GF-D8 (cell line): ENCODE measurements at regions not wholly inside any gene's neighbourhood (a gene's known extent, or its start where the extent isn't known, plus 50 kb on each side); places are given as distances from the start of the nearest gene placed in this dataset.

Source experiments
- DNase-seq: peaks from one replicate; lab custom pipeline; 2025; lab: John Stamatoyannopoulos, UW

DNA sequence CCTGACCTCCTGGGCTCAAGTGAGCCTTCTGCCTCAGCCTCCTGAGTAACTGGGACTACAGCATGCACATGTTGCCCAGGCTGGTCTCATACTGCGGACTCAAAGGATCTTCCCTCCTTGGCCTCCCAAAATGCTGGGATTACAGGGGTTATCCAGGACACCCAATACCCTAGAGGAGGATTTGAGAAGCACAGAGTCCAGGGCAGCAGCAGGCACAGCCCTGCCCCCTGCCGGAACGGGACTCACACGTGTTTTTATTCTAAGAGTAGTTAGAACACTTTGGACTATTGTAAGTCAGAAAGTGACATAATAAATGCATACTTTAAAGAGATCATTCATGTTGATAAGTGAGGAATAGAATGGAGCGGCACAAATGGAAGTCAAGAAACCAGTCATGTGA lies 80.2 kb downstream of the C6orf118 start:
- DNase-seq = no peak

DNA sequence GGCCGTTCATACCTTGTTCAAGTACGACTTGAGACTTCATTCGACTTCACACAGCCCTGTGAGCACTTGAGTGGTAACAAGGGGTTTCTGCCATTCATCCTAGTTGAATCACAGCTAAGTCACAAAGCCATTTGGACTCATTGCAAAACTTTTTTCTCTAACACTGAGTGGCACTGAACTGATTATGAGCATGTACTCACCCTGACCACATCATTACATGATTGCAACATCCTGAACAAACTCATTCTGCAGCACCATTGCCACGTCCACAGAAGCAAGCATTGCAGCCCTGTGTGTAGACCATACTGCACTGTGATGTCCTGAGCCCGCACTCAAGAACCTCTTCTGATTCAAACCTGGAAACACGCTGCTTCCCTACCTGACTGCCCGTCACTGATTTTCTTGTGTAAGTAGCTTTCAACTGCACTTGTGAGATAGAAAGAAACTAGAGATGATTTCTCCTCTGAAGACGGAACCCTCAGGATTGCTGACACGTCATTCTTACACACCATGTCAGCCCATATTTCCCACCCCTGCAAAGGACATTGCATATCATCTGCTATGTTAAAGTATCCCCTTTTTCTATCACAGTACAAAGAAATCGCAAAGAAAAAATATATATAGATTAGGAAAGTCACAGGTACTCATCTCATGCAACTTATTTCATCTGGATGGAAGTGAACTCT lies 81.6 kb downstream of the C6orf118 start:
- DNase-seq = no peak

GRCh38 chr6:165223736-165224135 lies 85.7 kb downstream of the C6orf118 start:
- DNase-seq = no peak

DNA sequence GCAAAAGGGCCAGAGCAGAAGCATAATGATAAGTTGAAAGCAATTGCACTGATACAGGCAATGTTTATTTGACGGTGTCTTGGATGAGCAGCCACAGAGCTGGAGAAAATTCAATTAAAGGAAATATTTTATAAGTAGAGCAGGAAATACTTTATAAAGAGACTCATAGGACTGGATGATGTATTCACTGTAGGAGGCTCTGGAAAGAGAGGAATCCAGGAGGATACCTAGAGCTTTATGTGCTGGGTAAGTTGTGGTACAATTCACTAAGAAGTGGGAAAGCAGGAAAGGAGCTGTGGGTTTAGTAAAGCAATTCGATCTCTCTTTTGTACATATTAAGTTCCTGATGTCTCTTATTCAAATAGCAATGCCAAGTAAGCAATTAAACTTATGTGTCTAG lies 86.3 kb downstream of the C6orf118 start:
- DNase-seq = no peak

- no peak for DNase-seq
Measured at GRCh38 chr6:165222315-165223025, 86.9 kb downstream of the C6orf118 start.

GRCh38 chr6:165220045-165220444 lies 89.4 kb downstream of the C6orf118 start:
- DNase-seq = no peak

GRCh38 chr6:165219629-165220028 lies 89.8 kb downstream of the C6orf118 start:
- DNase-seq = no peak

- no peak for DNase-seq
Measured at GRCh38 chr6:165218829-165219228, 90.6 kb downstream of the C6orf118 start.

DNA sequence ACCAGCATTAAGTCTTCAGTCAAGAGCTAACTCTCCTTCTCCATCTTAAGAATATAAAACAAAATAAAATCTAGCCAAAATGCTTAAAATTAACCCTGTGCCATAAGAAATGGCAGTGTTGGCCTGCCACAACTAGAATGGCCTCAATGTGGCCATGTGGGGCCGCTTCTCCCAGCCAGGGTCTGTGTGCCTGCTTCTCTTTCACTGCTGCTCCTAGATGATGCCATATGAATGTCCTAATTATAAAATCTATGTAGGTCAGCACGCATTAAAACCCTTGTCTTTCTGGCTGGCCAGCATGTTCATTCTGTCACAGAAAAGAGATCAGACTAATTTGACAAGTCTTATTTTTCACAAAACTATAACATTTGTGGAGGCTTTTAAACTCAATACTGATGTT lies 102.6 kb downstream of the C6orf118 start:
- no peak for DNase-seq

DNA sequence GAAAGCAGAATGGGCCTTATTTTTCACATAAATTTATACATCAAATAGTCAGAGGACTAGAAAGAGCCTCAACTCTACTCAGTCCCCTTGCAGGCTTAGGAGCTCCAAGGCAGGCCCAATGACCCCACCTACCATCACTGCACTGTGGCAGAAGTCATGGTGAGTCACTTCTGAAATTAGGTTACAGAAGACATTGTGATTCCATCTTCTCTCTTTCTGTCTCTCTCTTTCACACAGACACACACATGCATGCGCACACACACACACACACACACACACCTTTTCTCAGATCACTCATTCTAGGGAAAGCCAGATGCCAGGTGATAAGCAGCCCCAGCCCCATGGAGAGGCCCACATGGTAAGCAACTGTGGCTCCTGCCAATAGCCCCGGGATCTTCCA lies 103.8 kb downstream of the C6orf118 start:
- DNase-seq = no peak

GRCh38 chr6:165204807-165205545 lies 104.4 kb downstream of the C6orf118 start:
- DNase-seq = no peak

DNA sequence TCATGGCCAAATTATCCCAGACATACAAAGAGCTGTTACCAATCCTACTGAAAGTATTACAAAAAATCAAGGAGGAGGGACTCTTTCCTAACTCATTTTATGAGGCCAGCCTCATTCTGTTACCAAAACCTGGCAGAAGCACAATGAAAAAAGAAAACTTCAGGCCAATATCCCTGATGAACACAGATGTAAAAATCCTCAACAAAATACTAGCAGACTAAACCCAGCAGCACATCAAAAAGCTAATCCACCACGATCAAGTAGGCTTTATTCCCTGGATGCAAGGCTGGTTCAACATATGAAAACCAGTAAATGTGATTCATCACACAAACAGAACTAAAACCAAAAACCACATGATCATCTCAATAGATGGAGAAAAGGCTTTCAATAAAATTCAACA lies 109.2 kb downstream of the C6orf118 start:
- DNase-seq = no peak

- DNase-seq = no peak
Measured at GRCh38 chr6:165191461-165191860, 117.9 kb downstream of the C6orf118 start.

GRCh38 chr6:165186441-165187205 lies 122.8 kb downstream of the C6orf118 start:
- DNase-seq = no peak

DNA sequence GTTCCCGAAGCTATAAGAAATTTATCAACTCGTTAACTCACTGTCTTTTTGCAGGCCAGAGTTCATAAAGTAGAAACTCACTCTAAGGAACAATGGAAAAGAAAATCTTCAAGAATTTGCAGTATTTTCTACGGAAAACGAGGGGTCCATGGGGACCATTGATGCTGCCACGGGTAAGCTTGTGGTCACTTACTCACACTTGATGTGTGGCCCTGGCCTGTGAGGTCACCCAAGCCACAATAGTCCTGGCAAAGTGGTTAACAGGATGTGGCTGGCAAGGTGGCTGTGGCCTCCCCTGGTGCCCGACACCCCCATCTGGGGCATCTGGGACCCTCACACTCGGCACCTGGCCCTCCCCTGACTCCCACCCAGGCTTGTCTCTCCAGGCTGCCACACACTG lies 123.4 kb downstream of the C6orf118 start:
- no peak for DNase-seq

- no peak for DNase-seq
Measured at GRCh38 chr6:165184192-165184979, 125.0 kb downstream of the C6orf118 start.

- no peak for DNase-seq
Measured at GRCh38 chr6:165183496-165184140, 125.8 kb downstream of the C6orf118 start.

DNA sequence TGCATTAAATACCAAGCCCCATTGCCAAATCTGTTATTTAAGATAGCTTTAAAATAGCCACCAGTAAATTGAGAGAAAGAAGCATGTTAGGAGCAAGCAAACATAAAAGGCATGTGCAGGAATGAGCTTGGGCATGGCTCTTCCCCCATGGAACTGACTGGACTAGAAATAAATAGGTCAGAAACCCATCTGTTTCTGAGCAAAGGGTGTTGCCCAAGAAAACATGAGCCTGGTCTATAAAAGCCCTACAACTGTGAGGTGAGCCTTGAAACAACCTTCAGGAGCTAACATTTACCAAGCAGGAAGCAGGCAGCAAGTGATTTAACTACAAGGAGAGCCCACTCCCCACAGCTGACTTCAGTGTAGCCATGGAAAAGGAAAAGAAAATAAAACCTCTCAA lies 126.3 kb downstream of the C6orf118 start:
- DNase-seq = no peak

DNA sequence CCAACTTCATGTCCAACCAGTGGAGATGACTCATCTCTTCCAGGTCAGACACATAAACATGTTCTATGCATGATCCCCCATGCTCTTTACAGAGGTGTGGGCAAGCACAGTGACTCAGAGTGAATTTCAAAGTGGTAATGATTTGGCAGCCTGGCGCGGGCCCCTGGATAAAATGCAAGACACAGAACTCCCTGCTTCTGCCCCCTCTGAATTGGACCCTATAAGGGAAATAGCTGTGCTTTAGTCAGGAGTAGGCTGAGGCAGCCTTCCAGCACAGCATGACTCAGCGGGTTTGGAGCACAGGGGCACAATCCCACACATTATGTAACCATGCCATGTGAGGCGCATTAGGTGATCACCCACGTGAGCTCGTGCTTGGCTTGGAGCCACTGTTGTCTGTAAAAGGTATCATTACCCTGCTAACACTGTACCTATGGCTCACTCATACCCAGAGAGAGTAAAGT lies 127.4 kb downstream of the C6orf118 start:
- DNase-seq = no peak

DNA sequence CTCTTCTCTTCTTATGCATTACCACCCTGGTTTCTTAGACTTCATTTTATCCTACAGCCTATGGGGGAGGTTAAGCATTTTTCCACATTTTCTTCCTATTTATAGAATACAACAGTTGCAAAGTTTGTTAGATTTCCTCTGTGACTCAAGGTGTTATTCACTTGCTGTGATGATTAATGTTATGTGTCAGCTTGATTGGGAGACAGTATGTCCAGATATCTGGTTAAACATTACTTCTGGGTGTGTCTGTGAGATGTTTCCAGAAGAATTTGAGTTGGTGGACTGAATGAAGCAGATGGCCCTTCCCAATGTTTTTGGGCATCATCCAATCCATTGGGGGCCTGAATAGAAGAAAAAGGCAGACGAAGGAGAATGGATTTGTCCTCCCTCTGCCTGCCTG lies 131.3 kb downstream of the C6orf118 start:
- no peak for DNase-seq

DNA sequence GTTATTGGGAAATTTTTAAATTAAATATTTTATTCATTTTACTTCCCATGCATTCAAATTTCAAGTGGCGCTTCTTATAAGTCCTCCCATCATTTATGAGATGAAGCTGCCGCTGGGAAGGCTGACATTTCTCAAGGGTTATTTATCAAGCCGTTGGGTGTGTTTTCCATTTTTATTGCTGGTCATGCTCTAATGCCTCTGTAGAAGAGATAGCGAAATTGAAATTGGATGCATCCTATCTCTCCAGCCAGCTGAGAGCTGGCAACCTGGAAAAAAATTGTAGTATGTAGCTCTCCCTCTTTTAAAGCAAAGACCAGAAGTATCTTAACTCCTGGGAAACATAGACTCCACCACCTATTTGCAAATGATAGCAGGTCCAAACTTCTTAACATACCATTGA lies 135.9 kb downstream of the C6orf118 start:
- DNase-seq = no peak
